SK-N-SH (cell line): ENCODE measurements at regions not wholly inside any gene's neighbourhood (a gene's known extent, or its start where the extent isn't known, plus 50 kb on each side); places are given as distances from the start of the nearest gene placed in this dataset.
A peak's percentile ranks its signal among the peaks of the same experiment; 100 is the strongest.

Experiments
- CTCF ChIA-PET: fragments of 300-600, 350-600 bp; formaldehyde crosslinking; extraction: SDS; loops from one replicate; lab custom pipeline; 2021; lab: Yijun Ruan, JAX
- POLR2A ChIA-PET: fragments of 350-600 bp; sonication (Branson Sonifier 250); formaldehyde crosslinking; extraction: SDS; loops from one replicate; lab custom pipeline; 2020; ENCODE audit warnings: antibody characterized with exemption, inconsistent platforms; lab: Yijun Ruan, JAX
- DNase-seq: peaks from one replicate; pipeline ENCODE4 v3.0.0; 2012
- H2AFZ ChIP-seq: fragments of 200-600 bp; sonication (generic); 2 replicates; pipeline ENCODE4 v1.8.1; 2016; ENCODE audit warnings: antibody characterized with exemption, mild to moderate bottlenecking, low read depth
- H3F3A ChIP-seq: fragments of 200-600 bp; sonication (generic); replicated peaks from 2 replicates; pipeline ENCODE3; 2016; ENCODE audit warnings: antibody characterized with exemption, mild to moderate bottlenecking; ENCODE audit not compliant: insufficient read depth
- H3K27ac ChIP-seq, 2 experiments: fragments of 200-500 bp in 1 of 2; fragments of 200-600 bp in 1 of 2; sonication (Bioruptor generic) in 1 of 2; sonication (generic), shearing (Covaris generic) in 1 of 2; 2 replicates each; pipeline versions ENCODE4 v1.5.1 to v1.6.1; 2014 to 2016; ENCODE audit warnings: low read depth in 2 of 2, inconsistent platforms in 1 of 2, low read length in 1 of 2, mild to moderate bottlenecking in 1 of 2, mixed read lengths in 1 of 2
- H3K27me3 ChIP-seq: fragments of 200-600 bp; sonication (generic), shearing (Covaris generic); 2 replicates; pipeline ENCODE4 v1.6.1; 2016; ENCODE audit warnings: mixed run types; ENCODE audit not compliant: insufficient read depth
- H3K36me3 ChIP-seq, 2 experiments: fragments of 200-500 bp in 1 of 2; fragments of 200-600 bp in 1 of 2; sonication (Bioruptor generic) in 1 of 2; sonication (generic) in 1 of 2; replicated peaks in 1 of 2; 2 replicates each; pipeline versions ENCODE3 to v1.5.1; 2014 to 2016; ENCODE audit warnings: low read length in 1 of 2, mild to moderate bottlenecking in 1 of 2; ENCODE audit not compliant: insufficient read depth in 2 of 2, control insufficient read depth in 1 of 2
- H3K4me1 ChIP-seq, 2 experiments: fragments of 200-500 bp in 1 of 2; fragments of 200-600 bp in 1 of 2; sonication (Bioruptor generic) in 1 of 2; sonication (generic), shearing (Covaris generic) in 1 of 2; 2 replicates each; pipeline versions ENCODE4 v1.5.1 to v1.6.1; 2014 to 2016; ENCODE audit warnings: low read depth in 1 of 2, low read length in 1 of 2, mixed run types in 1 of 2; ENCODE audit not compliant: insufficient read depth in 2 of 2, control insufficient read depth in 1 of 2
- H3K4me2 ChIP-seq: fragments of 200-600 bp; sonication (generic), shearing (Covaris generic); 2 replicates; pipeline ENCODE4 v1.6.1; 2017; ENCODE audit warnings: mixed run types
- H3K4me3 ChIP-seq, 2 experiments: fragments of 200-500 bp in 1 of 2; fragments of 200-600 bp in 1 of 2; sonication (Bioruptor generic) in 1 of 2; sonication (generic), shearing (Covaris generic) in 1 of 2; 2 replicates each; pipeline versions ENCODE4 v1.5.1 to v1.8.1; 2014 to 2016; ENCODE audit warnings: low read depth in 2 of 2, inconsistent platforms in 1 of 2, low read length in 1 of 2, mild to moderate bottlenecking in 1 of 2, mixed read lengths in 1 of 2, moderate library complexity in 1 of 2
- H3K79me2 ChIP-seq: fragments of 200-600 bp; sonication (generic); 2 replicates; pipeline ENCODE4 v1.8.1; 2017; ENCODE audit warnings: mild to moderate bottlenecking; ENCODE audit not compliant: insufficient read depth
- H3K9ac ChIP-seq: fragments of 200-600 bp; sonication (generic); 2 replicates; pipeline ENCODE4 v1.6.1; 2017; ENCODE audit warnings: mixed run types
- H3K9me2 ChIP-seq: fragments of 200-600 bp; sonication (generic); 2 replicates; pipeline ENCODE4 v1.6.1; 2017; ENCODE audit warnings: mixed run types
- H3K9me3 ChIP-seq: fragments of 200-600 bp; sonication (generic); 2 replicates; pipeline ENCODE4 v1.6.1; 2017; ENCODE audit warnings: mixed run types, mild to moderate bottlenecking, moderate library complexity
- H4K20me1 ChIP-seq: fragments of 200-600 bp; sonication (generic); 2 replicates; pipeline ENCODE4 v1.6.1; 2017; ENCODE audit warnings: mild to moderate bottlenecking, mixed run types; ENCODE audit not compliant: insufficient read depth
- ELF1 ChIP-seq: IDR thresholded peaks from 2 replicates; pipeline ENCODE4 v1.4.0; 2012
- EZH2phosphoT487 ChIP-seq: fragments of 200-600 bp; sonication (generic); IDR thresholded peaks from 2 replicates; pipeline ENCODE4 v1.6.1; 2017; ENCODE audit warnings: low read depth, mixed run types, mild to moderate bottlenecking, antibody characterized with exemption, moderate library complexity, borderline replicate concordance
- FOSL2 ChIP-seq: IDR thresholded peaks from 2 replicates; pipeline ENCODE4 v1.4.0; 2012; ENCODE audit warnings: low read depth, mild to moderate bottlenecking, moderate library complexity, borderline replicate concordance
- FOXM1 ChIP-seq: IDR thresholded peaks from 2 replicates; pipeline ENCODE4 v1.4.0; 2012; ENCODE audit warnings: low read depth, mild to moderate bottlenecking
- GATA2 ChIP-seq: sonication (generic); formaldehyde crosslinking; IDR thresholded peaks from 2 replicates; pipeline ENCODE4 v1.5.0; 2020; ENCODE audit warnings: mild to moderate bottlenecking, missing genetic modification reagents
- JUND ChIP-seq: IDR thresholded peaks from 2 replicates; pipeline ENCODE4 v1.4.0; 2012
- MEF2A ChIP-seq: IDR thresholded peaks from 2 replicates; pipeline ENCODE4 v1.4.0; 2012; ENCODE audit warnings: low read depth, borderline replicate concordance
- MXI1 ChIP-seq: IDR thresholded peaks from 2 replicates; pipeline ENCODE4 v1.6.1; 2012; ENCODE audit warnings: mild to moderate bottlenecking, low read depth, low read length, improper control_type of control experiment
- NRF1 ChIP-seq: IDR thresholded peaks from 2 replicates; pipeline ENCODE4 v1.6.1; 2012; ENCODE audit warnings: low read depth, mild to moderate bottlenecking, low read length
- RAD21 ChIP-seq: IDR thresholded peaks from 2 replicates; pipeline ENCODE4 v1.6.1; 2012; ENCODE audit warnings: mild to moderate bottlenecking, low read length
- RCOR1 ChIP-seq: fragments of 150-350 bp; IDR thresholded peaks from 2 replicates; pipeline ENCODE4 v1.6.1; 2017; ENCODE audit warnings: antibody characterized with exemption, low read length
- RXRA ChIP-seq: IDR thresholded peaks from 2 replicates; pipeline ENCODE4 v1.4.0; 2012; ENCODE audit warnings: low read depth, mild to moderate bottlenecking, borderline replicate concordance
- SIN3A ChIP-seq: IDR thresholded peaks from 2 replicates; pipeline ENCODE4 v1.6.1; 2012; ENCODE audit warnings: low read depth, mild to moderate bottlenecking, low read length, moderate library complexity, borderline replicate concordance
- SMC3 ChIP-seq: IDR thresholded peaks from 2 replicates; pipeline ENCODE4 v1.6.1; 2012; ENCODE audit warnings: low read depth, low read length, improper control_type of control experiment
- TCF12 ChIP-seq: IDR thresholded peaks from 2 replicates; pipeline ENCODE4 v1.4.0; 2012
- TEAD4 ChIP-seq: IDR thresholded peaks from 2 replicates; pipeline ENCODE4 v1.4.0; 2012; ENCODE audit warnings: mild to moderate bottlenecking, borderline replicate concordance; ENCODE audit not compliant: insufficient read depth
- WGBS: methylation state at CpG from one replicate; pipeline ENCODE4 v1.1.6; 2017; ENCODE audit warnings: low lambda C conversion rate; 5-methylcytosine and 5-hydroxymethylcytosine counted together
- TF ChIP-seq, protein P1 (sequence below): fragments of 200-600 bp; sonication (generic); IDR thresholded peaks from 2 replicates; pipeline ENCODE4 v1.6.1; 2017; ENCODE audit warnings: antibody characterized with exemption, mild to moderate bottlenecking, moderate library complexity
- TF ChIP-seq, protein P2 (sequence below): IDR thresholded peaks from 2 replicates; pipeline ENCODE4 v1.4.0; 2012; ENCODE audit warnings: low read depth, borderline replicate concordance
- TF ChIP-seq, protein P3 (sequence below): IDR thresholded peaks from 2 replicates; pipeline ENCODE4 v1.4.0; 2012; ENCODE audit warnings: low read depth
- TF ChIP-seq, protein P4 (sequence below): fragments of 150-350 bp; IDR thresholded peaks from 2 replicates; pipeline ENCODE4 v1.6.1; 2017; ENCODE audit warnings: antibody characterized with exemption, low read length, low read depth, borderline replicate concordance
- TF ChIP-seq, protein P5 (sequence below): IDR thresholded peaks from 2 replicates; pipeline ENCODE4; 2012
- TF ChIP-seq, protein P6 (sequence below): fragments of 150-350 bp; IDR thresholded peaks from 2 replicates; pipeline ENCODE4 v1.6.1; 2016; ENCODE audit warnings: mild to moderate bottlenecking, low read depth, low read length
- TF ChIP-seq, protein P7 (sequence below): IDR thresholded peaks from 2 replicates; pipeline ENCODE4 v1.4.0; 2012; ENCODE audit warnings: low read depth, borderline replicate concordance

DNA sequence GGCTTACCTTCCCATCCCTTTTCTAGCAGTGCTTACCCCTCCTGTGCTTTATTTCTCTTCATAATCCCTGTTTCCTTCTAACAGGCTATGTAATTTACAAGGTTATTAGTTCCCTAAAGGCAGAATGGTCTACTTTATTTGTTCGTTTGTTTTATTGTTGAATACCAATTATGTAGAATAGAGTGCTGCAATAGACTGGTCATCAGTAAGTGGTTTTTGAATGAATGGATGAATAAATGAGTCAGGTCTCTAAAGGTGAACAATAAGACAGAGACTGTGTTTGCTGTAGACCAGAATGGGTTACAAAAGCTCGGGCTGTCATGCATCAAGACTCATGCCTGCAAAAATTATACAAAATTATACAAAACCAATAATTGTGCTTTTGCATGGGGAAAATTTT, 332.0 kb downstream of the IRS1 start:
- Histone ChIP-seq H3K4me3 (no peak overlapping the region), H3K9me3 (no peaks in the 10 kb centered on the region), H3K4me2 (no peak overlapping the region), H3K9ac (no peak overlapping the region), H2AFZ (no peak overlapping the region), H3K79me2 (no peaks in the 10 kb centered on the region), H3F3A (peaks cover 8% of the 10 kb centered on the region), H3K9me2 (no peaks in the 10 kb centered on the region), H4K20me1 (no peaks in the 10 kb centered on the region), H3K36me3 (no peaks in the 10 kb centered on the region), H3K27me3 (no peaks in the 10 kb centered on the region), H3K27ac (no peak overlapping the region), H3K4me1 (no peaks in the 10 kb centered on the region)
- TF ChIP-seq RAD21 (no peak), MXI1 (no peak), NRF1 (no peak), JUND (no peak), SIN3A (no peak), TEAD4 (no peak), ELF1 (no peak), FOXM1 (no peak), SMC3 (no peak), FOSL2 (no peak)
- TF ChIP-seq, protein P1, sequence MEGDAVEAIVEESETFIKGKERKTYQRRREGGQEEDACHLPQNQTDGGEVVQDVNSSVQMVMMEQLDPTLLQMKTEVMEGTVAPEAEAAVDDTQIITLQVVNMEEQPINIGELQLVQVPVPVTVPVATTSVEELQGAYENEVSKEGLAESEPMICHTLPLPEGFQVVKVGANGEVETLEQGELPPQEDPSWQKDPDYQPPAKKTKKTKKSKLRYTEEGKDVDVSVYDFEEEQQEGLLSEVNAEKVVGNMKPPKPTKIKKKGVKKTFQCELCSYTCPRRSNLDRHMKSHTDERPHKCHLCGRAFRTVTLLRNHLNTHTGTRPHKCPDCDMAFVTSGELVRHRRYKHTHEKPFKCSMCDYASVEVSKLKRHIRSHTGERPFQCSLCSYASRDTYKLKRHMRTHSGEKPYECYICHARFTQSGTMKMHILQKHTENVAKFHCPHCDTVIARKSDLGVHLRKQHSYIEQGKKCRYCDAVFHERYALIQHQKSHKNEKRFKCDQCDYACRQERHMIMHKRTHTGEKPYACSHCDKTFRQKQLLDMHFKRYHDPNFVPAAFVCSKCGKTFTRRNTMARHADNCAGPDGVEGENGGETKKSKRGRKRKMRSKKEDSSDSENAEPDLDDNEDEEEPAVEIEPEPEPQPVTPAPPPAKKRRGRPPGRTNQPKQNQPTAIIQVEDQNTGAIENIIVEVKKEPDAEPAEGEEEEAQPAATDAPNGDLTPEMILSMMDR: no peak
- TF ChIP-seq, protein P2, sequence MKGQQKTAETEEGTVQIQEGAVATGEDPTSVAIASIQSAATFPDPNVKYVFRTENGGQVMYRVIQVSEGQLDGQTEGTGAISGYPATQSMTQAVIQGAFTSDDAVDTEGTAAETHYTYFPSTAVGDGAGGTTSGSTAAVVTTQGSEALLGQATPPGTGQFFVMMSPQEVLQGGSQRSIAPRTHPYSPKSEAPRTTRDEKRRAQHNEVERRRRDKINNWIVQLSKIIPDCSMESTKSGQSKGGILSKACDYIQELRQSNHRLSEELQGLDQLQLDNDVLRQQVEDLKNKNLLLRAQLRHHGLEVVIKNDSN: no peak
- TF ChIP-seq, protein P3, sequence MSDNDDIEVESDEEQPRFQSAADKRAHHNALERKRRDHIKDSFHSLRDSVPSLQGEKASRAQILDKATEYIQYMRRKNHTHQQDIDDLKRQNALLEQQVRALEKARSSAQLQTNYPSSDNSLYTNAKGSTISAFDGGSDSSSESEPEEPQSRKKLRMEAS: no peak
- TF ChIP-seq, protein P4, sequence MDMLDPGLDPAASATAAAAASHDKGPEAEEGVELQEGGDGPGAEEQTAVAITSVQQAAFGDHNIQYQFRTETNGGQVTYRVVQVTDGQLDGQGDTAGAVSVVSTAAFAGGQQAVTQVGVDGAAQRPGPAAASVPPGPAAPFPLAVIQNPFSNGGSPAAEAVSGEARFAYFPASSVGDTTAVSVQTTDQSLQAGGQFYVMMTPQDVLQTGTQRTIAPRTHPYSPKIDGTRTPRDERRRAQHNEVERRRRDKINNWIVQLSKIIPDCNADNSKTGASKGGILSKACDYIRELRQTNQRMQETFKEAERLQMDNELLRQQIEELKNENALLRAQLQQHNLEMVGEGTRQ: no peak
- TF ChIP-seq, protein P5, sequence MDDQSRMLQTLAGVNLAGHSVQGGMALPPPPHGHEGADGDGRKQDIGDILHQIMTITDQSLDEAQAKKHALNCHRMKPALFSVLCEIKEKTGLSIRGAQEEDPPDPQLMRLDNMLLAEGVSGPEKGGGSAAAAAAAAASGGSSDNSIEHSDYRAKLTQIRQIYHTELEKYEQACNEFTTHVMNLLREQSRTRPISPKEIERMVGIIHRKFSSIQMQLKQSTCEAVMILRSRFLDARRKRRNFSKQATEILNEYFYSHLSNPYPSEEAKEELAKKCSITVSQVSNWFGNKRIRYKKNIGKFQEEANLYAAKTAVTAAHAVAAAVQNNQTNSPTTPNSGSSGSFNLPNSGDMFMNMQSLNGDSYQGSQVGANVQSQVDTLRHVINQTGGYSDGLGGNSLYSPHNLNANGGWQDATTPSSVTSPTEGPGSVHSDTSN: no peak
- CTCF ChIA-PET: no interaction called here
- no peak for DNase-seq
- POLR2A ChIA-PET: no interaction called here
- 28% methylated on average over 2 of the region's 2 CpGs for WGBS

DNA sequence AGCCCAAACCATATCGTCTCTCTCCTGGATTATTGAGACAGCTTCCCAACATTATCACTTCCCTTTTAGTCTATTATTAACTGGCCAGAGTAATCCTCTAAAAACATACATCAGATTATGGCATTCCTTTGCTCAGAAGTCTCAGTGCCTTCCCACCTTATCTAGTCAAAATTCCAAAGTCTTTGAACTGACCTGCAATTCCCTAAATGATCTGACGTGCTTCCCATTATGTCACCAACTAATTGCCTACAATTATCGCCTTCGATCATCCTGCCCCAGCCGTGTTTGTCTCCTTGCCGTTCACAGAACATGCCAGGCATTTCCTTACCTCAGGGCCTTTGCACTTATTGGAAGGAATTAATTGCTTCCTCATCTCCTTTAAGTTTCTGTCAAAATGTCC, 332.4 kb downstream of the IRS1 start:
- CTCF ChIA-PET: no interaction called here
- H3K9me3 ChIP-seq: no peaks in the 10 kb centered on the region
- POLR2A ChIA-PET: no interaction called here
- peaks cover 11% of the 10 kb centered on the region for H3F3A ChIP-seq
- H4K20me1 ChIP-seq: no peaks in the 10 kb centered on the region
- H3K36me3 ChIP-seq: no peaks in the 10 kb centered on the region
- no peak overlapping the region for H3K27ac ChIP-seq
- H3K79me2 ChIP-seq: no peaks in the 10 kb centered on the region
- peak overlapping the region; percentile 7; the same call in 1 of the 2 replicates for H2AFZ ChIP-seq
- no peaks in the 10 kb centered on the region for H3K9me2 ChIP-seq
- WGBS: 35% methylated on average over 6 of the region's 6 CpGs
- H3K4me3 ChIP-seq: no peak overlapping the region
- no peaks in the 10 kb centered on the region for H3K4me1 ChIP-seq
- H3K27me3 ChIP-seq: no peaks in the 10 kb centered on the region
- no peak overlapping the region for H3K4me2 ChIP-seq
- DNase-seq: no peak
- no peak overlapping the region for H3K9ac ChIP-seq
- TF ChIP-seq TCF12: no peak
- no peak for TF ChIP-seq RAD21
- TF ChIP-seq EZH2phosphoT487: no peak
- TF ChIP-seq RXRA: no peak
- no peak for TF ChIP-seq GATA2 (CRISPR knock-in tag)
- no peak for TF ChIP-seq RCOR1
- TF ChIP-seq, protein P6, sequence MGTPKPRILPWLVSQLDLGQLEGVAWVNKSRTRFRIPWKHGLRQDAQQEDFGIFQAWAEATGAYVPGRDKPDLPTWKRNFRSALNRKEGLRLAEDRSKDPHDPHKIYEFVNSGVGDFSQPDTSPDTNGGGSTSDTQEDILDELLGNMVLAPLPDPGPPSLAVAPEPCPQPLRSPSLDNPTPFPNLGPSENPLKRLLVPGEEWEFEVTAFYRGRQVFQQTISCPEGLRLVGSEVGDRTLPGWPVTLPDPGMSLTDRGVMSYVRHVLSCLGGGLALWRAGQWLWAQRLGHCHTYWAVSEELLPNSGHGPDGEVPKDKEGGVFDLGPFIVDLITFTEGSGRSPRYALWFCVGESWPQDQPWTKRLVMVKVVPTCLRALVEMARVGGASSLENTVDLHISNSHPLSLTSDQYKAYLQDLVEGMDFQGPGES: no peak
- no peak for TF ChIP-seq MEF2A
- no peak for TF ChIP-seq FOXM1
- TF ChIP-seq, protein P7, sequence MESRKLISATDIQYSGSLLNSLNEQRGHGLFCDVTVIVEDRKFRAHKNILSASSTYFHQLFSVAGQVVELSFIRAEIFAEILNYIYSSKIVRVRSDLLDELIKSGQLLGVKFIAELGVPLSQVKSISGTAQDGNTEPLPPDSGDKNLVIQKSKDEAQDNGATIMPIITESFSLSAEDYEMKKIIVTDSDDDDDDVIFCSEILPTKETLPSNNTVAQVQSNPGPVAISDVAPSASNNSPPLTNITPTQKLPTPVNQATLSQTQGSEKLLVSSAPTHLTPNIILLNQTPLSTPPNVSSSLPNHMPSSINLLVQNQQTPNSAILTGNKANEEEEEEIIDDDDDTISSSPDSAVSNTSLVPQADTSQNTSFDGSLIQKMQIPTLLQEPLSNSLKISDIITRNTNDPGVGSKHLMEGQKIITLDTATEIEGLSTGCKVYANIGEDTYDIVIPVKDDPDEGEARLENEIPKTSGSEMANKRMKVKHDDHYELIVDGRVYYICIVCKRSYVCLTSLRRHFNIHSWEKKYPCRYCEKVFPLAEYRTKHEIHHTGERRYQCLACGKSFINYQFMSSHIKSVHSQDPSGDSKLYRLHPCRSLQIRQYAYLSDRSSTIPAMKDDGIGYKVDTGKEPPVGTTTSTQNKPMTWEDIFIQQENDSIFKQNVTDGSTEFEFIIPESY: no peak
